Fibroblast of lung (primary cell): ENCODE measurements at regions not wholly inside any gene's neighbourhood (a gene's known extent, or its start where the extent isn't known, plus 50 kb on each side); places are given as distances from the start of the nearest gene placed in this dataset.

Experiments used
- DNase-seq, 2 donors: peaks; one replicate each; pipeline versions ENCODE4 v3.0.0 to v3.0.0-alpha.2; 2010; ENCODE audit warnings: low read depth in 2 of 2
- H2AFZ ChIP-seq: 2 replicates; pipeline ENCODE4 v1.5.1; 2012; ENCODE audit warnings: low read length, control low read depth, inconsistent platforms
- H3K27ac ChIP-seq: 2 replicates; pipeline ENCODE4 v1.5.1; 2011; ENCODE audit warnings: low read length, control low read depth; ENCODE audit not compliant: insufficient read depth
- H3K27me3 ChIP-seq: 2 replicates; pipeline ENCODE4 v1.5.1; 2011; ENCODE audit warnings: mild to moderate bottlenecking, low read length; ENCODE audit not compliant: control insufficient read depth, insufficient read depth
- H3K36me3 ChIP-seq: 2 replicates; pipeline ENCODE4 v1.5.1; 2011; ENCODE audit warnings: low read length; ENCODE audit not compliant: control insufficient read depth, insufficient read depth
- H3K4me1 ChIP-seq: 2 replicates; pipeline ENCODE4 v1.5.1; 2011; ENCODE audit warnings: low read length; ENCODE audit not compliant: control insufficient read depth, insufficient read depth; ENCODE audit errors: extremely low read depth
- H3K4me2 ChIP-seq: 2 replicates; pipeline ENCODE4 v1.5.1; 2011; ENCODE audit warnings: low read length, control low read depth; ENCODE audit not compliant: insufficient read depth; ENCODE audit errors: extremely low read depth
- H3K4me3 ChIP-seq, 4 experiments: fragments of 200-600 bp in 1 of 4; sonication (generic) in 1 of 4; replicated peaks in 1 of 4; 2 replicates each; pipeline ENCODE4 v1.5.1; 2011 to 2016; ENCODE audit warnings: low read length in 4 of 4, low read depth in 3 of 4, mild to moderate bottlenecking in 3 of 4, control low read depth in 2 of 4, inconsistent platforms in 1 of 4, mixed read lengths in 1 of 4; ENCODE audit not compliant: insufficient read depth in 1 of 4; ENCODE audit errors: control extremely low read depth in 1 of 4
- H3K79me2 ChIP-seq: 2 replicates; pipeline ENCODE4 v1.5.1; 2012; ENCODE audit warnings: mild to moderate bottlenecking, low read length, inconsistent platforms; ENCODE audit not compliant: control insufficient read depth, insufficient read depth
- H3K9ac ChIP-seq: 2 replicates; pipeline ENCODE4 v1.5.1; 2011; ENCODE audit warnings: mild to moderate bottlenecking, low read length, control low read depth; ENCODE audit not compliant: insufficient read depth
- H3K9me3 ChIP-seq: 2 replicates; pipeline ENCODE4 v1.5.1; 2012; ENCODE audit warnings: low read depth, low read length; ENCODE audit not compliant: control insufficient read depth, insufficient read depth
- H4K20me1 ChIP-seq: 2 replicates; pipeline ENCODE4 v1.5.1; 2011; ENCODE audit warnings: low read length; ENCODE audit not compliant: control insufficient read depth, insufficient read depth; ENCODE audit errors: extremely low read depth
- EZH2 ChIP-seq: IDR thresholded peaks from 2 replicates; pipeline ENCODE4 v1.5.1; 2012; ENCODE audit warnings: low read length, control low read depth, mild to moderate bottlenecking; ENCODE audit errors: missing control alignments
- TF ChIP-seq, protein P1 (sequence below), 2 donors: IDR thresholded peaks in 1 of 2; conservative IDR thresholded peaks in 1 of 2; 1 replicate in 1 of 2; 2 replicates in 1 of 2; pipeline ENCODE4 v1.5.1; 2011 to 2012; ENCODE audit warnings: low read length in 2 of 2, control low read depth in 1 of 2, inconsistent platforms in 1 of 2, low read depth in 1 of 2, mild to moderate bottlenecking in 1 of 2

DNA sequence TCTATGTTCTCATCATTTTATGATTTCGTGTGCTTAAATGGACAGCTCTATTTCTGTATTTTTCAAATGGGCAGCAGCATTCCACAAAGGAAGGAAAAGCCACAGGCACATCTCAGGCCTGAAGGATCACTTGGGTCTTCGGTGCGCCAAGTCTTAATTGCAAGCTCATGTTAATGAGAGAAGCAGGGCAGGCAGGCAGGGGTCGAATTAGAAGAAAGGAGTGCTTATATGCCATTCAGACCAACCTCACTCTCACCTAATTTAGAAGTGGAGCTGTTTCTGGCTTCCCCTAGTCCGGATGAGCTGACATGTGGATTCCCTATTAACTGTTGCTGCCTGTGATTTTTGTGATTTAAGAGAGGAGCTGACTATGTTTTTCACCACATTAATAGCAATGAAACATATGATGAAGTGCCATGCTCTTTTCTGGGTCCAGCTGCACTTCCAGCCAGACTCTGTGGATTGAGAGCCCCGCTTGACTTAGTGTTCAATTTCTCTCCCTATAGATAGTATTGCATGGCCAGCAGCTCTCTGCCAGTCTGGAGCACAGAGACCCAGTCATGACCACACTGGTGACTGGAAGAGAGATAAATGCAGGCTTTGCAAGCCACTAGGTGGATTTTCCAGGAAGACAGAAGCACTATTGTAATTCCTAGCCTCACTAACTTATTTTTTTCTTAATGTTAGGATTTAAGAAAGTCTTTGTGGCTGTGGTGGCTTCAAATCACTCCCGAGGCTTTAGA, 373.9 kb upstream of the FAT3 start:
- H3K9ac ChIP-seq = no peak overlapping the region
- H3K4me1 ChIP-seq = no peaks in the 10 kb centered on the region
- H3K9me3 ChIP-seq = no peaks in the 10 kb centered on the region
- no peak for DNase-seq
- no peak overlapping the region for H3K27ac ChIP-seq
- H4K20me1 ChIP-seq = no peaks in the 10 kb centered on the region
- H3K36me3 ChIP-seq = no peaks in the 10 kb centered on the region
- TF ChIP-seq EZH2 = no peak
- TF ChIP-seq, protein P1, sequence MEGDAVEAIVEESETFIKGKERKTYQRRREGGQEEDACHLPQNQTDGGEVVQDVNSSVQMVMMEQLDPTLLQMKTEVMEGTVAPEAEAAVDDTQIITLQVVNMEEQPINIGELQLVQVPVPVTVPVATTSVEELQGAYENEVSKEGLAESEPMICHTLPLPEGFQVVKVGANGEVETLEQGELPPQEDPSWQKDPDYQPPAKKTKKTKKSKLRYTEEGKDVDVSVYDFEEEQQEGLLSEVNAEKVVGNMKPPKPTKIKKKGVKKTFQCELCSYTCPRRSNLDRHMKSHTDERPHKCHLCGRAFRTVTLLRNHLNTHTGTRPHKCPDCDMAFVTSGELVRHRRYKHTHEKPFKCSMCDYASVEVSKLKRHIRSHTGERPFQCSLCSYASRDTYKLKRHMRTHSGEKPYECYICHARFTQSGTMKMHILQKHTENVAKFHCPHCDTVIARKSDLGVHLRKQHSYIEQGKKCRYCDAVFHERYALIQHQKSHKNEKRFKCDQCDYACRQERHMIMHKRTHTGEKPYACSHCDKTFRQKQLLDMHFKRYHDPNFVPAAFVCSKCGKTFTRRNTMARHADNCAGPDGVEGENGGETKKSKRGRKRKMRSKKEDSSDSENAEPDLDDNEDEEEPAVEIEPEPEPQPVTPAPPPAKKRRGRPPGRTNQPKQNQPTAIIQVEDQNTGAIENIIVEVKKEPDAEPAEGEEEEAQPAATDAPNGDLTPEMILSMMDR (conservative IDR thresholded peaks at IDR 0.05 in 1 of 2, IDR thresholded peaks at IDR 0.05 in 1 of 2; ENCODE audit: low read depth in 1 of 2, low read length in 2 of 2) = no peak
- H3K4me2 ChIP-seq = no peak overlapping the region
- H3K4me3 ChIP-seq = no peak overlapping the region
- no peaks in the 10 kb centered on the region for H3K79me2 ChIP-seq
- no peak overlapping the region for H2AFZ ChIP-seq
- H3K27me3 ChIP-seq = no peaks in the 10 kb centered on the region

DNA sequence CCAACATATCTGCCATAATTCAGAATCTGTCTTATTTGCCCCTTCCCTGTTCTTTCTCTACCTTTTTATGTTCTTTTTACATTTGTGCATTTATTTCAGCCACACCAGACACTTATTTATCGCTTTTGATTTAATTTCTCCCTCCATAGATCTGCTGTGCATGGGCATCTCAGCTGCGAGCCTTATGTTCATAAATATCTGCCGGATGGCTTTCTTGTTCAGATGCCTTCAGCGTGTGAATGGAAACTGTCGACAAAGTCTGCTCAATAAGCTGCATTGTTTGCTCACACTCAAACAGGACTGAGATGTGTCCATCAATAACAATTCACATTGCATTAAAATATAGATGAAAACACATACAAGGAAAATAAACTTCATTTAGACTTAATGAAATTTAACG, 374.6 kb upstream of the FAT3 start:
- Histone ChIP-seq H2AFZ (no peak overlapping the region), H3K4me1 (no peaks in the 10 kb centered on the region), H3K4me2 (no peak overlapping the region), H3K9ac (no peak overlapping the region), H3K36me3 (no peaks in the 10 kb centered on the region), H3K27ac (no peak overlapping the region), H3K27me3 (no peaks in the 10 kb centered on the region), H3K9me3 (no peaks in the 10 kb centered on the region), H4K20me1 (no peaks in the 10 kb centered on the region), H3K79me2 (no peaks in the 10 kb centered on the region), H3K4me3 (no peak overlapping the region)
- TF ChIP-seq, protein P1 (conservative IDR thresholded peaks at IDR 0.05 in 1 of 2, IDR thresholded peaks at IDR 0.05 in 1 of 2; ENCODE audit: low read depth in 1 of 2, low read length in 2 of 2) = no peak
- TF ChIP-seq EZH2 = no peak
- no peak for DNase-seq

DNA sequence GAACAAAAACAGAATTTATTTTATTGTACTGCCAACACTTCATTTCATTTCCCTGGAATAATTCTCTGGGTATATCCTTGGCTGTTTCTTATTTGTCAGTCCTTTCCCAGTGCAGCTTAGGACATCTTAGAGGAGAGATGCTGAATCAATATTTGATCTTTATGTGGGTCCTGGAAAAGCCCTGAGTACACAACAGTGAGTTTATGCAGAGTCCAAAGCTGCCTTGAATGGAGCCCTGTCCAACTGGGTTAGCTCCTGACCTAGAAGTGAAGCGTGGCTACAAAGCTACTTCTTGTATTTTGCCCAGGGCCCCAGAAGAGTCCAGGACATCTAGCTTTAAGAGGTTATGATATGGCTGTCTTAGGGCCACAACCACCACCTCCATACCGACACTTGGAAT, 378.0 kb upstream of the FAT3 start:
- H2AFZ ChIP-seq = no peak overlapping the region
- H3K36me3 ChIP-seq = no peaks in the 10 kb centered on the region
- no peak overlapping the region for H3K9ac ChIP-seq
- no peak for TF ChIP-seq EZH2
- TF ChIP-seq, protein P1 (conservative IDR thresholded peaks at IDR 0.05 in 1 of 2, IDR thresholded peaks at IDR 0.05 in 1 of 2; ENCODE audit: low read depth in 1 of 2, low read length in 2 of 2) = no peak
- DNase-seq = no peak
- H3K27ac ChIP-seq = no peak overlapping the region
- no peaks in the 10 kb centered on the region for H4K20me1 ChIP-seq
- no peaks in the 10 kb centered on the region for H3K27me3 ChIP-seq
- no peak overlapping the region for H3K4me2 ChIP-seq
- H3K4me1 ChIP-seq = no peaks in the 10 kb centered on the region
- H3K4me3 ChIP-seq = no peak overlapping the region
- no peaks in the 10 kb centered on the region for H3K79me2 ChIP-seq
- H3K9me3 ChIP-seq = no peaks in the 10 kb centered on the region
